Progenitor cell of endocrine pancreas (in vitro differentiated cells): ENCODE measurements at regions not wholly inside any gene's neighbourhood (a gene's known extent, or its start where the extent isn't known, plus 50 kb on each side); places are given as distances from the start of the nearest gene placed in this dataset.

Experiments used
- DNase-seq: peaks from one replicate; pipeline ENCODE4 v3.0.0; 2021; ENCODE audit warnings: low spot score; ENCODE audit not compliant: unreplicated experiment
- H3K27ac Mint-ChIP-seq: 2 replicates; pipeline ENCODE4 v1.8.0; 2021; ENCODE audit warnings: mild to moderate bottlenecking, moderate library complexity, mixed read lengths
- H3K27me3 Mint-ChIP-seq: 2 replicates; pipeline ENCODE4 v1.8.0; 2021; ENCODE audit warnings: mixed read lengths
- H3K36me3 Mint-ChIP-seq: 2 replicates; pipeline ENCODE4 v1.8.0; 2022; ENCODE audit warnings: mixed read lengths; ENCODE audit not compliant: insufficient read depth
- H3K4me1 Mint-ChIP-seq: 2 replicates; pipeline ENCODE4 v1.8.0; 2021; ENCODE audit warnings: low read depth, mixed read lengths
- H3K4me3 Mint-ChIP-seq: 2 replicates; pipeline ENCODE4 v1.8.0; 2021; ENCODE audit warnings: low read depth, mild to moderate bottlenecking, moderate library complexity, mixed read lengths
- H3K9me3 Mint-ChIP-seq: 2 replicates; pipeline ENCODE4 v1.8.0; 2021; ENCODE audit warnings: low read depth, mixed read lengths
- CTCF ChIP-seq: fragments of 200-600 bp; sonication (generic); IDR thresholded peaks from one replicate; pipeline ENCODE4 v1.5.0; 2021; ENCODE audit warnings: antibody characterized with exemption, mild to moderate bottlenecking; ENCODE audit not compliant: unreplicated experiment

- H3K27me3 Mint-ChIP-seq = peaks cover 91% of the 10 kb centered on the region
- no peaks in the 10 kb centered on the region for H3K9me3 Mint-ChIP-seq
- DNase-seq = no peak
- no peaks in the 10 kb centered on the region for H3K36me3 Mint-ChIP-seq
- H3K27ac Mint-ChIP-seq = no peak overlapping the region
- TF ChIP-seq CTCF = no peak
- H3K4me3 Mint-ChIP-seq = no peak overlapping the region
- no peaks in the 10 kb centered on the region for H3K4me1 Mint-ChIP-seq
These were observed 54.3 kb downstream of the TMEM215 start for GRCh38 chr9:32837551-32838058.

- Mint-ChIP-seq H3K27ac (no peak overlapping the region), H3K9me3 (no peaks in the 10 kb centered on the region), H3K4me3 (no peak overlapping the region), H3K36me3 (no peaks in the 10 kb centered on the region), H3K4me1 (no peaks in the 10 kb centered on the region), H3K27me3 (peaks cover 89% of the 10 kb centered on the region)
- no peak for DNase-seq
- no peak for TF ChIP-seq CTCF
These were observed 55.9 kb downstream of the TMEM215 start for GRCh38 chr9:32839013-32839885.

- H3K9me3 Mint-ChIP-seq = peaks cover 2% of the 10 kb centered on the region
- TF ChIP-seq CTCF = no peak
- DNase-seq = no peak
- H3K36me3 Mint-ChIP-seq = no peaks in the 10 kb centered on the region
- no peaks in the 10 kb centered on the region for H3K4me1 Mint-ChIP-seq
- H3K4me3 Mint-ChIP-seq = no peak overlapping the region
- H3K27ac Mint-ChIP-seq = no peak overlapping the region
- H3K27me3 Mint-ChIP-seq = peaks cover 92% of the 10 kb centered on the region
These were observed 58.0 kb downstream of the TMEM215 start for GRCh38 chr9:32841314-32841713.

GRCh38 chr9:32843295-32843694 lies 60.0 kb downstream of the TMEM215 start:
- H3K27ac Mint-ChIP-seq = no peak overlapping the region
- H3K36me3 Mint-ChIP-seq = no peaks in the 10 kb centered on the region
- DNase-seq = no peak
- H3K9me3 Mint-ChIP-seq = peaks cover 4% of the 10 kb centered on the region
- no peak for TF ChIP-seq CTCF
- H3K27me3 Mint-ChIP-seq = peaks cover 89% of the 10 kb centered on the region
- no peaks in the 10 kb centered on the region for H3K4me1 Mint-ChIP-seq
- H3K4me3 Mint-ChIP-seq = no peak overlapping the region

- Mint-ChIP-seq H3K36me3 (no peaks in the 10 kb centered on the region), H3K4me3 (no peak overlapping the region), H3K27ac (no peak overlapping the region), H3K9me3 (peaks cover 4% of the 10 kb centered on the region), H3K4me1 (no peaks in the 10 kb centered on the region), H3K27me3 (peaks cover 89% of the 10 kb centered on the region)
- DNase-seq = no peak
- no peak for TF ChIP-seq CTCF
These were observed 60.9 kb downstream of the TMEM215 start for GRCh38 chr9:32844259-32844658.
